HCT116 (cell line): ENCODE measurements at regions not wholly inside any gene's neighbourhood (a gene's known extent, or its start where the extent isn't known, plus 50 kb on each side); places are given as distances from the start of the nearest gene placed in this dataset.

Source experiments
- CTCF ChIP-seq, 3 experiments: fragments of 200-600 bp in 1 of 3; sonication (generic) in 1 of 3; IDR thresholded peaks in 2 of 3; conservative IDR thresholded peaks in 1 of 3; 2 replicates each; pipeline ENCODE4 v1.5.1; 2012 to 2017; ENCODE audit warnings: low read depth in 2 of 3, low read length in 2 of 3, antibody characterized with exemption in 1 of 3, borderline replicate concordance in 1 of 3, control low read depth in 1 of 3, mild to moderate bottlenecking in 1 of 3, mixed read lengths in 1 of 3, mixed run types in 1 of 3, moderate library complexity in 1 of 3; ENCODE audit not compliant: insufficient read depth in 1 of 3
- MAX ChIP-seq: IDR thresholded peaks from 2 replicates; pipeline ENCODE4 v1.6.1; 2012
- POLR2A ChIP-seq: IDR thresholded peaks from 2 replicates; pipeline ENCODE4 v1.7.0; 2011; ENCODE audit warnings: borderline replicate concordance; ENCODE audit not compliant: insufficient read depth, insufficient read length; ENCODE audit errors: extremely low read depth
- POLR2AphosphoS5 ChIP-seq: IDR thresholded peaks from 2 replicates; pipeline ENCODE4 v1.6.1; 2011; ENCODE audit warnings: mild to moderate bottlenecking, low read depth, low read length, moderate library complexity
- RAD21 ChIP-seq: IDR thresholded peaks from 2 replicates; pipeline ENCODE4 v1.6.1; 2012; ENCODE audit warnings: low read depth, mild to moderate bottlenecking
- SP1 ChIP-seq: IDR thresholded peaks from 2 replicates; pipeline ENCODE4 v1.6.1; 2012; ENCODE audit warnings: low read depth

- TF ChIP-seq SP1 (no peak), RAD21 (no peak), POLR2A (no peak), POLR2AphosphoS5 (no peak), CTCF (IDR thresholded peaks at IDR 0.05 in 2 of 3, conservative IDR thresholded peaks at IDR 0.05 in 1 of 3; ENCODE audit: borderline replicate concordance in 1 of 3, insufficient read depth in 1 of 3, low read depth in 2 of 3, low read length in 2 of 3) (no peak), MAX (no peak)
Observed at GRCh38 chr18:77601567-77601966, 351.9 kb downstream of the GALR1 start.
